KG1 (cell line): ENCODE measurements at regions not wholly inside any gene's neighbourhood (a gene's known extent, or its start where the extent isn't known, plus 50 kb on each side); places are given as distances from the start of the nearest gene placed in this dataset.

ENCODE experiments used
- DNase-seq: peaks from one replicate; lab custom pipeline; 2025; lab: John Stamatoyannopoulos, UW

DNA sequence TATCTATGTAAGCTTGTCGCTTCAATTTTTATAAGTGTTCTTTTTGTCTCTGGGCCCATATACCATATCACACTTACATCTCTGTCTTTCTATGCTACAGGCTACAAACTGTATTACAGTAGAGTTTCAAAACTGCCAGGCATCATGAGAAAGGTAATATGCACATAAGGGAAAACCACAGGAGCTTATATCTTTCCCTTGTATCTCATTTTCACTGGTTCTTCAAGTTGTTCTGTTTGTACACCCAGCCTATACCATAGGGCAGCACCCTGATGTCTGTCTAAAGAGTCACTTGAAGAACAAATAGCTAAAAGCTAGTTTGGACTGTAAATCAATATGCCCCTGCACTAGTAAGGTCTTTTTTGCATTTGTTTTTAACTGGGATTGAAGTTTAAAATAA lies 366.7 kb downstream of the FIGN start:
- no peak for DNase-seq

GRCh38 chr2:163368655-163369054 lies 367.2 kb downstream of the FIGN start:
- no peak for DNase-seq

- DNase-seq, result no peak
These were observed 367.8 kb downstream of the FIGN start for GRCh38 chr2:163367825-163368582.

DNA sequence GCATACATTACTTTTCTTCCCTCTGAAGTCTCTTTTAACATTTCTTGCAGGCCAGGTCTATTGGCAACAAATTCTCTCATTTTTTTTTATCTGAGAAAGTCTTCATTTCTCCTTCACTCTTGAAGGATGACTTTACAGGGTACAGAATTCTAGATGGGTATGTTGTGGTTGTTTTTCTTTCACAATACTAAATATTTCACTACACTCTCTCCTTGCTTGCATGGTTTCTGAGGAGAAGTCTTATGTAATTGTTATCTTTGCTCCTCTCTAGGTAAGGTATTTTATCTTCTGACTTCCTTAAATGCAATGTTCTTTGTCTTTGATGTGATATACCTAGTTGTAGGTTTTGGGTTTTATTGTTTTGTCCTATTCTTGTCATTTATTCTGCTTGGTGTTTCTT lies 371.1 kb downstream of the FIGN start:
- DNase-seq, result no peak

DNA sequence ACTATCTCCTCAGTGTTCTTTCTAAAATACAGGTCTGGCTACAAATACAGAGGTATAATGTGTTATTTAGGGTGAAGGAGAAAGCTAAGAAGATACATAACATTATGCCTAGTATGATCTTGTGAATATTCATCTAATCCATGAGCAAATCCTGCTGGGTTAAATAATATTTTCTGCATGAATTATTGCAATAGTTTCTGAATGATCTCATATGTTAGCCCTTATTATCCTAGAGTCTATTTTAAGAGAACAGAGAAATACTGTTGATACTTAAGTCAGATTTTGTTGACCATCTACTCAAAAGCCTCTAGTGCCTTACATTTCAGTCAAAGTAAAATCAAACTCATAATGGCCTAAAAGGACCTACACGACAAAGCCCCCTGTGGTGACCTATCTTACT lies 382.3 kb downstream of the FIGN start:
- no peak for DNase-seq

- DNase-seq, result no peak
These were observed 383.8 kb downstream of the FIGN start for GRCh38 chr2:163351966-163352365.

DNA sequence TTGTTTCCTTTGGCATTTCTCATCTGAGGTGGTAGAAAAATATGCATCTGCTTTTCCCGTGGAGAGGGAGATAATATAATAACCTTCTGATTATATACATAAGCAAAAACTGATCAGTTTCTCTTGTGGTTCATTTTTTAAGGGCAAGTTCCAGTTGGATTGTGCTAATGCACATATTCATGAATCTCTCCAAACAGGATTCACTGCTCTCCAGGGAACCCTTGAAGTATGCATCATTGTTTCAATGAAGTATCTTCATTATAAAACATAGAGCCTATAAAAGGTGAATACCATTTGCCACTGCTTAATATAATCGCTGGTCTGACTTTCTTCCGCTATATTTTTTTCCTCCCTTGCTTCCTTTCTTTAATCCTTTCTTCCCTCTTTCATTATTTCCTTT lies 384.7 kb downstream of the FIGN start:
- no peak for DNase-seq

- DNase-seq, result no peak
These were observed 386.9 kb downstream of the FIGN start for GRCh38 chr2:163348857-163349380.

DNA sequence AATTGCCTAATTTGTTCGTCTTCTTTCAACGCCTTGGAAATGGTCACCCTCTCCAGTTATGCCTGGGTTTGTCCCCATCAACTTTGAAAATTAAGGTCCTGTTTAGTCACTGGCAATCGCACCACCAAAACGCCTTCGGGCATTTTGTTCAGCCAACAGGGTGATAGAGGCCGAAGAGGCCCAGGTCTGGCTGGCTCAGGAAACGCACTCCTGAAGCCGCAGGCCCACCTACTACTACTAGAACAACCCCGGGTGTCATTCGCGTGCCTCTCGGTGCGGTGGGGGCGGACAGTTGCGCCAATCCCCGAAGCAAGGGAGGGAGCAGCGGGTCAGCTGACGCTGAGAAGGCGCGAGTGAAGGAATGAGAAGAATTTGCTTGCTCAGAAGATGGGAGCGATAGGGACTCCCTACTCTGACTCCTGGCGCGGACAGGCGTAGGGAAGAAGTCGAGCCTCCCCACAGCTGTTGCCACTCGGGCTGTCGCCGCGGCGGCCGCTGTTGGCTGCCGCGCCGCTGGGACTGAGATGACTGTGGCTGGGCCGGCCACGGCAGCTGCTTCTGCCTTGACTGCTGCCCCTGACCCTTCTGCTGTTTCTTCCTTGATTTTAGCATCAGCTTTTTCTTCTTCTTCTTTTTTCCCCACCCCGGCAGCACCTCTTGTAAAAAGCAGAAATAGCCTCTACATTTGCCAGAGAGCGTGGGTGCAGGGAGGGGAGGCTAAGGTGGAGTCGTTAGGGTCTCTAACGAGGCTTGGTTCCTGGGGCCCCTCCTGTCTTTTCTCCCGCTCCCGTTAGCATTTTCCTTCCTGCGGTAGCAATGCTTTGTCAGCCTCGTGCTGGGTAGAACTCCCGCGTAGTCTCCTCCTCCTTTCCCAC lies 387.6 kb downstream of the FIGN start:
- DNase-seq, result no peak

GRCh38 chr2:163345795-163346573 lies 389.8 kb downstream of the FIGN start:
- DNase-seq, result peak; percentile 43

DNA sequence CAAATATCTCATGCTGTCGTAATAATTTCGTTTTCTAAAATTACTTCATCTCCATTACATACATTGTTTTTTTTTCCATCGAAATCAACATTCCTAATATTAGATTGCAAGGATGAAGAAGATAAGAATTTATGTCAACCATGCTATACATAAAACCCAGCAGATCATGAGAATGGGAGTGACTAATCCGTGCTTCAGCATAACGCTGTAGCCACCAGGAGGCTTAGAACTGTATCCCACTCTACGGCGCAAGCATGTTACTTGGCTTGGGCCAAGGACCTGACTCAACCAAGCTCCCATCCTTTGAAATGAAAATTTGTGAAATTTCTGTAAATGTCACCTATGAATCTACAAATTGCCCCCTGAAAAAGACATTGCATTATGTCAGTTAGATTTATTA lies 392.5 kb downstream of the FIGN start:
- no peak for DNase-seq

DNA sequence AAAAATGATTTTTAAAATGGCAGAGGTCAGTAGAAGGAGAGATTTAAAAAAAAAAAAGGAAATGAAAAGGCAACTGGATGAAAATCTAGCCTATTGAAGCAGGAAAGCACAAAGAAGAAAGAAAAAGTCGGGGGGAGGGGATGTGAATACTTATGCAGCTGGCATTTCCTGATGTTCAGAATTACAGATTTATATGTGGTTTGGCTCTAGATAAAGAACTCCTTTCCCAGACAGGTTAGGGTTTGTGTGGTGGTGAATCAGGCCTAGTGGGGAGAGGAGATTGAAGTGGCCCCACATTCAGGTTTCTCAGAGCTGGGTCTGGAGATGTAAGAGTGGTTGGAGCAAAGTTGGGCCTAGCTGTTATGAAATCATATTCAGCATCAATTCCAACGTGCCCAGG lies 394.4 kb downstream of the FIGN start:
- DNase-seq, result no peak

GRCh38 chr2:163338270-163338669 lies 397.5 kb downstream of the FIGN start:
- no peak for DNase-seq

DNA sequence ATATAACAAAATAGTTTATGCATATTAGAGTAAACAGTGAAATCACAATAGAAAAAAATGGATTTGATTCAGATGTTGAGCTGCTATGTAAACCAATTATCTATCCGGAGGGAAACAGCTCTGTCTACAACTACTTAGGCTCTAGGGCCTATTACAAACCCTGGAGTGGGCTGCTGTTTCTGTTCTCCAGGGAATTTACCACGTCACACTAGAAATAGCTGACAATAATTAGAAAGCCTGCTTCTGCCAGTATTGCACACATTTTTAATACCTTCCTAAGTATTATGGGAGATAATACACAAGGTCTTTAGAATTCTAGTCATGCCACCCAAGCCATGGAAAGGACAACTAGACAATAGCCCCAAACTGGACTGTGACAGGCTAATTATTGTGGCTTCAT lies 411.1 kb downstream of the FIGN start:
- DNase-seq, result no peak

- no peak for DNase-seq
These were observed 416.8 kb downstream of the FIGN start for GRCh38 chr2:163319006-163319405.

DNA sequence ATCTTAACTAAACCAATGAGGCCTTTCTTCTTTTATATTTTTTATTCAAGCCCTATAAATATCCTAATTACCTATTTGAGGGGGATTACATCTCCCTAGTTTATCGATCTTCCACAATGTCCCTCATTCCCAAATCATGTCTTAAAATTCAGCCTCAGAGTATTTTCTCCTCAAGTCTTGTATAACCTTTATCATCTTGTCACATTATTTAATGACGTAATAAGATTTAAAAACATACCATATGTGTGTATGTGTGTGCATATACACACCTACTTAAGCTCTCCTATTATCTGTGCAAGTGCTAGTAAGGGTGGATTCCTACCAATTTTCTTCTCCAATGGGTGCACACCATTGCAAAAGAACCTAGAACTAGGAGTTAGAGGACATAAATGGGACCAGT lies 421.1 kb downstream of the FIGN start:
- no peak for DNase-seq

DNA sequence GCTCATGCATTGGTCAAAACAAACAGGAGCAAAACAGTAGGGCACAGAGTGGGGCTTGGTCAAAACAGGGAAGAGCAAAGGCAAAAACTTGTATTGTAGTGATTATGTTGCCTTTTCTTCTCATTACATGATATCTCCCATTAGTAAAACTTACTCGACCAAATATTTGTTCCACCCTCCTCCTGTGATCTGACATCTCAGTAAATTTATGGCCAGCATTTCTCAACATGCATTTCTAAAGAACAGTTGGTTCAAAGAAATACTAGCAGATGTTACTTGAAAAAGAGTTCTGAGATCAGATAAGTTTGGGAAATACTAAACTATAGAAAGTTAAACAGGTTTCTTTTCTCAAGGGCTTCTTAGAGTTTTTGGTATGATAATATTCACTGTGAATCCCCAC lies 423.1 kb downstream of the FIGN start:
- DNase-seq, result no peak

GRCh38 chr2:163306647-163307046 lies 429.2 kb downstream of the FIGN start:
- no peak for DNase-seq

- no peak for DNase-seq
These were observed 433.7 kb downstream of the FIGN start for GRCh38 chr2:163302141-163302540.

DNA sequence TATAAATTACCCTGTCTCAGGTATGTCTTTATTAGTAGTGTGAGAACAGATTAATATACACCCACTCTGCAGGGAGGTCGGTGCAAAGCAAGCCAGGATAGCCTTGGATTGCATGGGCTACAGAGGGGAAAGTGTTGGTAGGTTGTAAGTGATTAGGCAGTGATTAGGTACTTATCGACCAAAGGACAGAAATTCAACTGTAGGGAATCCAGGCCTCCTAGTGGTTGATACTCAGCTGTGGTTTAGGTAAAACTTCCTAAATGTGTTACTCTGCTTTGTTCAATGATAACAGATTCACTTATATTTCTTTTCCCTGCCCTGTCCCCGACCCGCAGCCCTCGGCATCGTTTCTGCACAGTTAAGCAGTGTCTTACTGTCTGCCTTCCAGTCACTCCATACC lies 444.0 kb downstream of the FIGN start:
- no peak for DNase-seq

DNA sequence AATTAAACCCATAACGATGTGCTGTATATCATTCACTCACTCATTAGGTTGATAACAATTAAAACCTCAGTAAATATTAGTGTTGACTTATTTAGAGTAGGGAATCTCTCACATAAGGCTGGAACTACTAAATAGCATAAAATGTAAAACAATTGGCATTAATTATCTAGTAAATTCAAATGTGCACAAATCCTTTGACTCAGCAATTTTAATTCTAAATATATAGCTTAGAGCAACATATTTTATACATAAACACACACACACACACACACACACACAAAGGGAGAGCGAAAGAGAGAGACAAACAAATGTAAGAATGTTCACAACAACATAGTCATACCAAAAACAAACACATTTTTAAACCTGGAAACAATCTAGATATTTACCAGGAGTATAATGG lies 443.1 kb upstream of the KCNH7 start:
- DNase-seq, result no peak

DNA sequence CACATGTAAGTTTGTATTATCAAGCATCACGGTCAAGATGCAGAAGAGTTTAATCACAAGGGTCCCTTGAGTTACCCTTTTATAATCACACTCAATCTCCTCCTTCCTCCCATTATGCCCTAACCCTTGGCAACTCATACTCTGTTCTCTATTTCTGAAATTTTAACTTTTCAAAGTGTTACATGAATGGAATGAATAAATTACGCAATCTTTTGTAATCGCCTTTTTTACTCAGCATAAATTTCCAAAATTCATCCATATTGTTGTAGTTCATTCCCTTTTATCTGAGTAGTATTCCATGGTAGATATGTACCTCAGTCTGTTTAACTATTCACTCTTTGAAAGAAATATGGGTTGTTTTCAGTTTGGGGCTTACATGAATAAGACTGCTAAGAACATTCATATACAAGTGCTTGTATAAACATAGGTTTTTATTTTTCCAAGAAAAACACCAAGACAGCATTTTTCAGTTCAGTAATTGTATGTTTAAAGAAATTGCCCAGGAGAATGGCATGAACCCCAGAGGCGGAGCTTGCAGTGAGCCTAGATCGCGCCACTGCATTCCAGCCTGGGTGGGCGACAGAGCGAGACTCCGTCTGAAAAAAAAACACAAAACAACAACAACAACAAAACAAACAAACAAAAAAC lies 430.9 kb upstream of the KCNH7 start:
- no peak for DNase-seq
